ENCODE measurements at regions not wholly inside any gene's neighbourhood (a gene's known extent, or its start where the extent isn't known, plus 50 kb on each side); places are given as distances from the start of the nearest gene placed in this dataset.

- Histone ChIP-seq H3K4me1 (no peaks in the 10 kb centered on the region), H3K27ac (no peak overlapping the region), H3F3A (ENCODE audit: low read depth) (no peaks in the 10 kb centered on the region), H3K4me2 (no peak overlapping the region), H3K9me3 (ENCODE audit: low read depth) (no peaks in the 10 kb centered on the region), H3K36me3 (no peaks in the 10 kb centered on the region), H3K27me3 (no peaks in the 10 kb centered on the region), H4K20me1 (ENCODE audit: low read depth) (no peaks in the 10 kb centered on the region), H2AFZ (replicated peaks) (no peak overlapping the region), H3K4me3 (no peak overlapping the region), H3K9ac (no peak overlapping the region), H3K79me2 (ENCODE audit: low read depth) (no peaks in the 10 kb centered on the region)
- no peaks in the 10 kb centered on the region for H3K36me3 Mint-ChIP-seq
- H3K9me3 Mint-ChIP-seq = no peaks in the 10 kb centered on the region
- no peaks in the 10 kb centered on the region for H3K27me3 Mint-ChIP-seq (ENCODE audit: insufficient read depth, low read depth)
- DNase-seq (ENCODE audit: low spot score) = no peak
- H3K27ac Mint-ChIP-seq = no peak overlapping the region
- no peak for TF ChIP-seq EZH2 (IDR thresholded peaks at IDR 0.05)
- TF ChIP-seq CTCF (IDR thresholded peaks at IDR 0.05) = no peak
- no peak for TF ChIP-seq EZH2phosphoT487 (IDR thresholded peaks at IDR 0.05)
- H3K4me3 Mint-ChIP-seq = no peak overlapping the region
- no peaks in the 10 kb centered on the region for H3K4me1 Mint-ChIP-seq
Observed at GRCh38 chr3:189103208-189103607, 68.6 kb upstream of the TPRG1 start.

- Histone ChIP-seq H3K4me3 (no peak overlapping the region), H3K4me2 (no peak overlapping the region), H3K9ac (no peak overlapping the region), H4K20me1 (ENCODE audit: low read depth) (no peaks in the 10 kb centered on the region), H3K27me3 (no peaks in the 10 kb centered on the region), H3K4me1 (no peaks in the 10 kb centered on the region), H3K27ac (no peak overlapping the region), H3F3A (ENCODE audit: low read depth) (no peaks in the 10 kb centered on the region), H3K79me2 (ENCODE audit: low read depth) (no peaks in the 10 kb centered on the region), H2AFZ (replicated peaks) (no peak overlapping the region), H3K9me3 (ENCODE audit: low read depth) (no peaks in the 10 kb centered on the region), H3K36me3 (no peaks in the 10 kb centered on the region)
- Mint-ChIP-seq H3K4me3 (no peak overlapping the region), H3K27me3 (ENCODE audit: insufficient read depth, low read depth) (no peaks in the 10 kb centered on the region), H3K9me3 (no peaks in the 10 kb centered on the region), H3K36me3 (no peaks in the 10 kb centered on the region), H3K27ac (no peak overlapping the region), H3K4me1 (peaks cover 8% of the 10 kb centered on the region)
- no peak for DNase-seq (ENCODE audit: low spot score)
- TF ChIP-seq EZH2phosphoT487 (IDR thresholded peaks at IDR 0.05) (no peak), EZH2 (IDR thresholded peaks at IDR 0.05) (no peak), CTCF (IDR thresholded peaks at IDR 0.05) (no peak)
Observed at GRCh38 chr3:189108067-189108466, 63.7 kb upstream of the TPRG1 start.

GRCh38 chr3:189108735-189109134, 63.0 kb upstream of the TPRG1 start:
- H3K9me3 Mint-ChIP-seq = no peaks in the 10 kb centered on the region
- H2AFZ ChIP-seq (replicated peaks) = peak overlapping the region; percentile 15
- peak; percentile 4 for DNase-seq (ENCODE audit: low spot score)
- TF ChIP-seq CTCF (IDR thresholded peaks at IDR 0.05) = no peak
- no peaks in the 10 kb centered on the region for H3K4me1 ChIP-seq
- no peaks in the 10 kb centered on the region for H3K27me3 Mint-ChIP-seq (ENCODE audit: insufficient read depth, low read depth)
- no peak overlapping the region for H3K4me3 ChIP-seq
- no peak overlapping the region for H3K9ac ChIP-seq
- H3K4me2 ChIP-seq = no peak overlapping the region
- no peak overlapping the region for H3K27ac ChIP-seq
- no peak overlapping the region for H3K4me3 Mint-ChIP-seq
- H3K79me2 ChIP-seq (ENCODE audit: low read depth) = no peaks in the 10 kb centered on the region
- no peaks in the 10 kb centered on the region for H3K36me3 Mint-ChIP-seq
- H3K9me3 ChIP-seq (ENCODE audit: low read depth) = no peaks in the 10 kb centered on the region
- H3K27ac Mint-ChIP-seq = no peak overlapping the region
- no peaks in the 10 kb centered on the region for H3F3A ChIP-seq (ENCODE audit: low read depth)
- H4K20me1 ChIP-seq (ENCODE audit: low read depth) = no peaks in the 10 kb centered on the region
- H3K4me1 Mint-ChIP-seq = peaks cover 8% of the 10 kb centered on the region
- H3K36me3 ChIP-seq = no peaks in the 10 kb centered on the region
- H3K27me3 ChIP-seq = no peaks in the 10 kb centered on the region

GRCh38 chr3:189109145-189109544, 62.6 kb upstream of the TPRG1 start:
- TF ChIP-seq EZH2 (IDR thresholded peaks at IDR 0.05) (no peak), EZH2phosphoT487 (IDR thresholded peaks at IDR 0.05) (no peak), CTCF (IDR thresholded peaks at IDR 0.05) (no peak)
- Mint-ChIP-seq H3K4me3 (no peak overlapping the region), H3K4me1 (peaks cover 8% of the 10 kb centered on the region), H3K9me3 (no peaks in the 10 kb centered on the region), H3K36me3 (no peaks in the 10 kb centered on the region), H3K27ac (no peak overlapping the region), H3K27me3 (ENCODE audit: insufficient read depth, low read depth) (no peaks in the 10 kb centered on the region)
- Histone ChIP-seq H3K27me3 (no peaks in the 10 kb centered on the region), H3F3A (ENCODE audit: low read depth) (no peaks in the 10 kb centered on the region), H3K27ac (no peak overlapping the region), H3K9ac (no peak overlapping the region), H3K4me1 (no peaks in the 10 kb centered on the region), H3K4me2 (no peak overlapping the region), H4K20me1 (ENCODE audit: low read depth) (no peaks in the 10 kb centered on the region), H3K4me3 (no peak overlapping the region), H3K9me3 (ENCODE audit: low read depth) (no peaks in the 10 kb centered on the region), H3K79me2 (ENCODE audit: low read depth) (no peaks in the 10 kb centered on the region), H3K36me3 (no peaks in the 10 kb centered on the region), H2AFZ (replicated peaks) (peak overlapping the region; percentile 15)
- DNase-seq (ENCODE audit: low spot score) = no peak

Measured in neural progenitor cell (in vitro differentiated cells).